Nephron progenitor cell (in vitro differentiated cells): ENCODE measurements at regions not wholly inside any gene's neighbourhood (a gene's known extent, or its start where the extent isn't known, plus 50 kb on each side); places are given as distances from the start of the nearest gene placed in this dataset.

ENCODE experiments used
- DNase-seq: peaks from one replicate; pipeline ENCODE4 v3.0.0; 2021
- H3K27ac Mint-ChIP-seq: 2 replicates; pipeline ENCODE4 v1.8.0; 2021; ENCODE audit warnings: mild to moderate bottlenecking, moderate library complexity, mixed read lengths
- H3K27me3 Mint-ChIP-seq: 2 replicates; pipeline ENCODE4 v1.8.0; 2021; ENCODE audit warnings: mild to moderate bottlenecking, low read depth, mixed read lengths; ENCODE audit not compliant: poor library complexity
- H3K36me3 Mint-ChIP-seq: 2 replicates; pipeline ENCODE4 v1.8.0; 2021; ENCODE audit warnings: low read depth, mixed read lengths
- H3K4me1 Mint-ChIP-seq: 2 replicates; pipeline ENCODE4 v1.8.0; 2021; ENCODE audit warnings: mixed read lengths
- H3K4me3 Mint-ChIP-seq: 2 replicates; pipeline ENCODE4 v1.8.0; 2021; ENCODE audit warnings: mild to moderate bottlenecking, moderate library complexity, mixed read lengths
- H3K9me3 Mint-ChIP-seq: 2 replicates; pipeline ENCODE4 v1.8.0; 2021; ENCODE audit warnings: mild to moderate bottlenecking, moderate library complexity, mixed read lengths
- CTCF ChIP-seq: fragments of 200-600 bp; sonication (generic); IDR thresholded peaks from 2 replicates; pipeline ENCODE4 v1.5.0; 2021; ENCODE audit warnings: antibody characterized with exemption

DNA sequence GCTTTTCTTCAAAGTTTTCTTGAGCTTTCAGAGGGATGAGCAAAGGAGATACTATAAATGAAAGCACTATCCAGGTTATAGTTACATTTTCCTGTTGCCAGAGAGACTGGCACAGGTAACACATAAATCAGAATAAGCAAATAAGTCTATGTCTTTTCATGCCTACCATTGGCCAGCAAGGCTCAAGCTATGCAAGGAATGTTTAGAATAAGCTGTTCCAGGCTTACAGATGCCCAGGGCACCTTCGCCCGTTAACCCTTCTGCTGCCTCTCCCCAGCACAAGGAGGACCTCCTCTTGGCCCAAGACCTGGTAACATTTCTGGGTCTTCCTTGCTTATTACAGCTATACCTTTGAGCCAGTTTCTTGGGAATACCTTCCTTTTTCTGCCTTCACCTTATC lies 233.7 kb upstream of the MEIS1 start:
- Mint-ChIP-seq H3K9me3 (peaks cover 33% of the 10 kb centered on the region), H3K27ac (no peak overlapping the region), H3K4me3 (no peak overlapping the region), H3K4me1 (no peaks in the 10 kb centered on the region), H3K36me3 (peaks cover 12% of the 10 kb centered on the region), H3K27me3 (peaks cover 5% of the 10 kb centered on the region)
- TF ChIP-seq CTCF = no peak
- DNase-seq = no peak

- H3K4me3 Mint-ChIP-seq = no peak overlapping the region
- no peaks in the 10 kb centered on the region for H3K4me1 Mint-ChIP-seq
- H3K27ac Mint-ChIP-seq = no peak overlapping the region
- H3K9me3 Mint-ChIP-seq = peaks cover 16% of the 10 kb centered on the region
- peaks cover 5% of the 10 kb centered on the region for H3K36me3 Mint-ChIP-seq
- TF ChIP-seq CTCF = no peak
- no peak for DNase-seq
- H3K27me3 Mint-ChIP-seq = peaks cover 8% of the 10 kb centered on the region
Measured at GRCh38 chr2:66198873-66199272, 236.1 kb upstream of the MEIS1 start.

GRCh38 chr2:66192888-66193287 lies 242.0 kb upstream of the MEIS1 start:
- H3K9me3 Mint-ChIP-seq = peaks cover 8% of the 10 kb centered on the region
- TF ChIP-seq CTCF = no peak
- no peak overlapping the region for H3K27ac Mint-ChIP-seq
- peaks cover 11% of the 10 kb centered on the region for H3K27me3 Mint-ChIP-seq
- H3K36me3 Mint-ChIP-seq = no peaks in the 10 kb centered on the region
- H3K4me1 Mint-ChIP-seq = peaks cover 6% of the 10 kb centered on the region
- no peak for DNase-seq
- H3K4me3 Mint-ChIP-seq = no peak overlapping the region

GRCh38 chr2:66191311-66191710 lies 243.6 kb upstream of the MEIS1 start:
- DNase-seq = no peak
- Mint-ChIP-seq H3K4me1 (peaks cover 10% of the 10 kb centered on the region), H3K9me3 (peaks cover 5% of the 10 kb centered on the region), H3K27me3 (peaks cover 7% of the 10 kb centered on the region), H3K4me3 (no peak overlapping the region), H3K36me3 (no peaks in the 10 kb centered on the region), H3K27ac (no peak overlapping the region)
- no peak for TF ChIP-seq CTCF

GRCh38 chr2:66189553-66189952 lies 245.4 kb upstream of the MEIS1 start:
- no peak for DNase-seq
- Mint-ChIP-seq H3K27me3 (peaks cover 7% of the 10 kb centered on the region), H3K4me1 (peaks cover 16% of the 10 kb centered on the region), H3K36me3 (no peaks in the 10 kb centered on the region), H3K27ac (no peak overlapping the region), H3K4me3 (no peak overlapping the region), H3K9me3 (peaks cover 5% of the 10 kb centered on the region)
- no peak for TF ChIP-seq CTCF

GRCh38 chr2:66186537-66186936 lies 248.4 kb upstream of the MEIS1 start:
- Mint-ChIP-seq H3K4me1 (peaks cover 10% of the 10 kb centered on the region), H3K4me3 (no peak overlapping the region), H3K27ac (no peak overlapping the region), H3K27me3 (no peaks in the 10 kb centered on the region), H3K9me3 (peaks cover 5% of the 10 kb centered on the region), H3K36me3 (no peaks in the 10 kb centered on the region)
- TF ChIP-seq CTCF = no peak
- DNase-seq = no peak
